ENCODE measurements at regions not wholly inside any gene's neighbourhood (a gene's known extent, or its start where the extent isn't known, plus 50 kb on each side); places are given as distances from the start of the nearest gene placed in this dataset.

- H3K27me3 ChIP-seq (replicated peaks in 1 of 4; ENCODE audit: control insufficient read depth in 3 of 4, extremely low read depth in 1 of 4, insufficient read depth in 3 of 4, low read length in 3 of 4) = peaks cover 5 to 26% (median 10%) of the 10 kb centered on the region in 4 experiments; a peak in 5 of 7 replicates
- H3K27ac ChIP-seq (ENCODE audit: low read depth, low read length) = no peak overlapping the region
- H3K18ac ChIP-seq (ENCODE audit: extremely low read depth, low read length) = no peak overlapping the region
- H3K23ac ChIP-seq (ENCODE audit: insufficient read length) = no peak overlapping the region
- H3K4ac ChIP-seq (replicated peaks; ENCODE audit: insufficient read length, low read depth, low read length) = no peak overlapping the region
- H3K4me3 ChIP-seq (ENCODE audit: extremely low read depth in 1 of 4, insufficient read depth in 2 of 4, low read depth in 3 of 4, low read length in 4 of 4) = no peak overlapping the region
- 91% methylated on average over 4 of the region's 4 CpGs; no CpG with 5 or more reads in 1 of the 2 experiments for WGBS, 2 experiments (ENCODE audit: extremely low coverage in 1 of 2, insufficient coverage in 1 of 2, insufficient read length in 1 of 2, insufficient replicate concordance in 2 of 2, low coverage in 1 of 2, low lambda C conversion rate in 2 of 2, missing lambda C conversion rate in 1 of 2)
- no peak overlapping the region for H2BK120ac ChIP-seq (replicated peaks; ENCODE audit: low read depth, low read length)
- no peak overlapping the region for H2BK12ac ChIP-seq (ENCODE audit: low read depth, low read length)
- no peak overlapping the region for H3K56ac ChIP-seq (replicated peaks; ENCODE audit: insufficient read length, low read depth, low read length)
- no peak overlapping the region for H2BK15ac ChIP-seq (ENCODE audit: low read length)
- no peak overlapping the region for H2AK5ac ChIP-seq (ENCODE audit: low read depth, low read length)
- CTCF ChIA-PET (ENCODE audit: partially characterized antibody) = interaction anchor here (0.6 kb wide), 1 partner anchor 226 kb away, joined by 3 read pairs; no protein-coding TSS in a partner anchor
- H3K4me1 ChIP-seq (replicated peaks in 1 of 4; ENCODE audit: control insufficient read depth in 3 of 4, insufficient read depth in 4 of 4, low read length in 3 of 4) = no peaks in the 10 kb centered on the region; a peak in 2 of 7 replicates
- H3K14ac ChIP-seq (ENCODE audit: insufficient read length) = no peak overlapping the region
- no peak overlapping the region for H2BK5ac ChIP-seq (ENCODE audit: low read depth, low read length)
- H3K9ac ChIP-seq (replicated peaks in 1 of 4; ENCODE audit: extremely low read depth in 1 of 4, low read depth in 3 of 4, low read length in 3 of 4) = no peak overlapping the region
- no peak overlapping the region for H4K91ac ChIP-seq (replicated peaks; ENCODE audit: insufficient read length, low read length)
- POLR2A ChIA-PET (ENCODE audit: partially characterized antibody) = no interaction called here
- H4K8ac ChIP-seq (ENCODE audit: extremely low read depth, insufficient read depth, low read length) = no peak overlapping the region; the same call in 1 of the 2 replicates
- H4K5ac ChIP-seq (ENCODE audit: insufficient read length, low read depth, low read length) = no peak overlapping the region
- no peak overlapping the region for H3K4me2 ChIP-seq (ENCODE audit: insufficient read depth in 1 of 2, low read depth in 2 of 2, low read length in 2 of 2)
- 0 out of 2 replicates have a peak overlapping the region, but pooled peaks have one; percentile 50 for H2BK20ac ChIP-seq (ENCODE audit: low read length)
- H2AFZ ChIP-seq (ENCODE audit: low read length) = no peak overlapping the region
- no peak for FAIRE-seq
- H3K36me3 ChIP-seq (ENCODE audit: control insufficient read depth in 2 of 4, insufficient read depth in 4 of 4, low read length in 3 of 4) = no peaks in the 10 kb centered on the region
- DNase-seq (ENCODE audit: low read depth in 1 of 2, low spot score in 2 of 2) = no peak
- H4K20me1 ChIP-seq (replicated peaks in 1 of 2; ENCODE audit: control insufficient read depth in 1 of 2, insufficient read depth in 2 of 2, low read length in 2 of 2) = no peaks in the 10 kb centered on the region
- H3K23me2 ChIP-seq (ENCODE audit: low read depth, low read length) = no peaks in the 10 kb centered on the region
- no peaks in the 10 kb centered on the region for H3K79me2 ChIP-seq (ENCODE audit: control insufficient read depth in 1 of 2, insufficient read depth in 2 of 2, low read length in 2 of 2)
- no peaks in the 10 kb centered on the region for H3K79me1 ChIP-seq (ENCODE audit: low read depth, low read length)
- no peaks in the 10 kb centered on the region for H3K9me3 ChIP-seq (ENCODE audit: insufficient read depth in 2 of 2, low read depth in 1 of 2, low read length in 1 of 2)
- TF ChIP-seq JUND (IDR thresholded peaks at IDR 0.05; ENCODE audit: low read length) (no peak), PHF8 (conservative IDR thresholded peaks at IDR 0.05; ENCODE audit: low read depth, low read length) (no peak), NRF1 (IDR thresholded peaks at IDR 0.05; ENCODE audit: low read depth, low read length) (no peak), CBX5 (IDR thresholded peaks at IDR 0.05; ENCODE audit: low read depth, low read length) (no peak), EGR1 (IDR thresholded peaks at IDR 0.05; ENCODE audit: borderline replicate concordance, low read depth, low read length) (no peak), KDM1A (IDR thresholded peaks at IDR 0.05; ENCODE audit: borderline replicate concordance, low read length) (no peak), RAD21 (IDR thresholded peaks at IDR 0.05 in 1 of 2, conservative IDR thresholded peaks at IDR 0.05 in 1 of 2; ENCODE audit: low read depth in 2 of 2, low read length in 2 of 2) (no peak), SRF (IDR thresholded peaks at IDR 0.05; ENCODE audit: low read depth, low read length) (no peak), HDAC6 (IDR thresholded peaks at IDR 0.05; ENCODE audit: low read depth, low read length) (no peak), CTCF (IDR thresholded peaks at IDR 0.05; ENCODE audit: control extremely low read depth in 1 of 3, insufficient read depth in 1 of 3, low read depth in 1 of 3, low read length in 3 of 3) (no peak), POU5F1 (IDR thresholded peaks at IDR 0.05; ENCODE audit: low read depth, low read length) (no peak)
These were observed 136.7 kb upstream of the GSC start for GRCh38 chr14:94906577-94906976.

Data from H1 (cell line).